ENCODE measurements at regions not wholly inside any gene's neighbourhood (a gene's known extent, or its start where the extent isn't known, plus 50 kb on each side); places are given as distances from the start of the nearest gene placed in this dataset.

- DNase-seq, result no peak
- Histone ChIP-seq H3K36me3 (ENCODE audit: control insufficient read depth, insufficient read depth, low read length) (no peaks in the 10 kb centered on the region), H3K27me3 (ENCODE audit: control insufficient read depth, insufficient read depth, low read length) (no peaks in the 10 kb centered on the region), H3K4me3 (ENCODE audit: low read depth, low read length) (no peak overlapping the region), H3K4me1 (ENCODE audit: control insufficient read depth, insufficient read depth, low read length, poor library complexity, severe bottlenecking) (no peaks in the 10 kb centered on the region), H3K9me3 (ENCODE audit: control insufficient read depth in 2 of 2, low read length in 2 of 2) (no peaks in the 10 kb centered on the region), H3K27ac (ENCODE audit: insufficient read depth, low read length, poor library complexity, severe bottlenecking) (no peak overlapping the region)
- ATAC-seq (ENCODE audit: low read depth in 2 of 2), result no peak
- Mint-ChIP-seq H3K27ac (no peak overlapping the region), H3K36me3 (no peaks in the 10 kb centered on the region), H3K9me3 (peaks cover 0 to 8% (median 3%) of the 10 kb centered on the region in 7 donors), H3K4me1 (no peaks in the 10 kb centered on the region), H3K27me3 (no peaks in the 10 kb centered on the region), H3K4me3 (no peak overlapping the region)
Observed at GRCh38 chr9:119758241-119758640, 389.0 kb upstream of the BRINP1 start.

- Mint-ChIP-seq H3K27ac (no peak overlapping the region), H3K4me3 (no peak overlapping the region), H3K36me3 (no peaks in the 10 kb centered on the region), H3K4me1 (no peaks in the 10 kb centered on the region), H3K9me3 (peaks cover 3 to 22% (median 8%) of the 10 kb centered on the region in 7 donors), H3K27me3 (no peaks in the 10 kb centered on the region)
- Histone ChIP-seq H3K4me1 (ENCODE audit: control insufficient read depth, insufficient read depth, low read length, poor library complexity, severe bottlenecking) (no peaks in the 10 kb centered on the region), H3K27me3 (ENCODE audit: control insufficient read depth, insufficient read depth, low read length) (no peaks in the 10 kb centered on the region), H3K4me3 (ENCODE audit: low read depth, low read length) (no peak overlapping the region), H3K9me3 (ENCODE audit: control insufficient read depth in 2 of 2, low read length in 2 of 2) (peaks cover 0 to 2% of the 10 kb centered on the region in 2 experiments), H3K27ac (ENCODE audit: insufficient read depth, low read length, poor library complexity, severe bottlenecking) (no peak overlapping the region), H3K36me3 (ENCODE audit: control insufficient read depth, insufficient read depth, low read length) (no peaks in the 10 kb centered on the region)
- no peak for DNase-seq
- no peak for ATAC-seq (ENCODE audit: low read depth in 2 of 2)
Observed at GRCh38 chr9:119739476-119739875, 370.2 kb upstream of the BRINP1 start.

- no peaks in the 10 kb centered on the region for H3K27me3 Mint-ChIP-seq
- ATAC-seq (ENCODE audit: low read depth in 2 of 2) (no peak), DNase-seq (no peak)
- Histone ChIP-seq H3K4me3 (ENCODE audit: low read depth, low read length) (no peak overlapping the region), H3K9me3 (ENCODE audit: control insufficient read depth in 2 of 2, low read length in 2 of 2) (no peaks in the 10 kb centered on the region), H3K27me3 (ENCODE audit: control insufficient read depth, insufficient read depth, low read length) (no peaks in the 10 kb centered on the region), H3K27ac (ENCODE audit: insufficient read depth, low read length, poor library complexity, severe bottlenecking) (no peak overlapping the region), H3K4me1 (ENCODE audit: control insufficient read depth, insufficient read depth, low read length, poor library complexity, severe bottlenecking) (no peaks in the 10 kb centered on the region), H3K36me3 (ENCODE audit: control insufficient read depth, insufficient read depth, low read length) (no peaks in the 10 kb centered on the region)
- H3K4me3 Mint-ChIP-seq, result no peak overlapping the region
- peaks cover 0 to 19% (median 5%) of the 10 kb centered on the region in 7 donors for H3K9me3 Mint-ChIP-seq
- no peak overlapping the region for H3K27ac Mint-ChIP-seq
- H3K4me1 Mint-ChIP-seq, result no peaks in the 10 kb centered on the region
- H3K36me3 Mint-ChIP-seq, result no peaks in the 10 kb centered on the region
Observed at GRCh38 chr9:119736491-119737454, 367.5 kb upstream of the BRINP1 start.

GRCh38 chr9:119727988-119728387 lies 358.8 kb upstream of the BRINP1 start:
- Mint-ChIP-seq H3K4me3 (no peak overlapping the region), H3K27me3 (no peaks in the 10 kb centered on the region), H3K27ac (no peak overlapping the region), H3K4me1 (no peaks in the 10 kb centered on the region), H3K9me3 (peaks cover 0 to 26% (median 5%) of the 10 kb centered on the region in 7 donors), H3K36me3 (no peaks in the 10 kb centered on the region)
- H3K4me3 ChIP-seq (ENCODE audit: low read depth, low read length), result no peak overlapping the region
- no peaks in the 10 kb centered on the region for H3K27me3 ChIP-seq (ENCODE audit: control insufficient read depth, insufficient read depth, low read length)
- H3K9me3 ChIP-seq (ENCODE audit: control insufficient read depth in 2 of 2, low read length in 2 of 2), result no peaks in the 10 kb centered on the region
- H3K36me3 ChIP-seq (ENCODE audit: control insufficient read depth, insufficient read depth, low read length), result no peaks in the 10 kb centered on the region
- H3K27ac ChIP-seq (ENCODE audit: insufficient read depth, low read length, poor library complexity, severe bottlenecking), result no peak overlapping the region
- DNase-seq (no peak), ATAC-seq (ENCODE audit: low read depth in 2 of 2) (no peak)
- no peaks in the 10 kb centered on the region for H3K4me1 ChIP-seq (ENCODE audit: control insufficient read depth, insufficient read depth, low read length, poor library complexity, severe bottlenecking)

GRCh38 chr9:119726035-119726434 lies 356.8 kb upstream of the BRINP1 start:
- H3K36me3 Mint-ChIP-seq, result no peaks in the 10 kb centered on the region
- no peak for ATAC-seq (ENCODE audit: low read depth in 2 of 2)
- no peaks in the 10 kb centered on the region for H3K27me3 Mint-ChIP-seq
- no peaks in the 10 kb centered on the region for H3K27me3 ChIP-seq (ENCODE audit: control insufficient read depth, insufficient read depth, low read length)
- DNase-seq, result no peak
- H3K36me3 ChIP-seq (ENCODE audit: control insufficient read depth, insufficient read depth, low read length), result no peaks in the 10 kb centered on the region
- H3K27ac ChIP-seq (ENCODE audit: insufficient read depth, low read length, poor library complexity, severe bottlenecking), result no peak overlapping the region
- no peak overlapping the region for H3K4me3 ChIP-seq (ENCODE audit: low read depth, low read length)
- peaks cover 0 to 16% (median 5%) of the 10 kb centered on the region in 7 donors for H3K9me3 Mint-ChIP-seq
- H3K4me1 ChIP-seq (ENCODE audit: control insufficient read depth, insufficient read depth, low read length, poor library complexity, severe bottlenecking), result no peaks in the 10 kb centered on the region
- H3K4me3 Mint-ChIP-seq, result no peak overlapping the region
- no peaks in the 10 kb centered on the region for H3K9me3 ChIP-seq (ENCODE audit: control insufficient read depth in 2 of 2, low read length in 2 of 2)
- H3K4me1 Mint-ChIP-seq, result no peaks in the 10 kb centered on the region
- H3K27ac Mint-ChIP-seq, result no peak overlapping the region

GRCh38 chr9:119722384-119722783 lies 353.1 kb upstream of the BRINP1 start:
- no peak overlapping the region for H3K4me3 Mint-ChIP-seq

GRCh38 chr9:119712325-119712724 lies 343.1 kb upstream of the BRINP1 start:
- DNase-seq (no peak), ATAC-seq (ENCODE audit: low read depth in 2 of 2) (no peak)
- Histone ChIP-seq H3K27ac (ENCODE audit: insufficient read depth, low read length, poor library complexity, severe bottlenecking) (no peak overlapping the region), H3K36me3 (ENCODE audit: control insufficient read depth, insufficient read depth, low read length) (no peaks in the 10 kb centered on the region), H3K4me1 (ENCODE audit: control insufficient read depth, insufficient read depth, low read length, poor library complexity, severe bottlenecking) (no peaks in the 10 kb centered on the region), H3K27me3 (ENCODE audit: control insufficient read depth, insufficient read depth, low read length) (no peaks in the 10 kb centered on the region), H3K9me3 (ENCODE audit: control insufficient read depth in 2 of 2, low read length in 2 of 2) (no peaks in the 10 kb centered on the region), H3K4me3 (ENCODE audit: low read depth, low read length) (no peak overlapping the region)
- Mint-ChIP-seq H3K4me3 (no peak overlapping the region), H3K4me1 (no peaks in the 10 kb centered on the region), H3K27me3 (no peaks in the 10 kb centered on the region), H3K9me3 (peaks cover 0 to 10% (median 3%) of the 10 kb centered on the region in 7 donors), H3K36me3 (no peaks in the 10 kb centered on the region), H3K27ac (no peak overlapping the region)

More at GRCh38 chr9:119722384-119722783, 353.1 kb upstream of the BRINP1 start:
- no peaks in the 10 kb centered on the region for H3K9me3 ChIP-seq (ENCODE audit: control insufficient read depth in 2 of 2, low read length in 2 of 2)
- H3K27me3 ChIP-seq (ENCODE audit: control insufficient read depth, insufficient read depth, low read length), result no peaks in the 10 kb centered on the region
- DNase-seq (no peak), ATAC-seq (ENCODE audit: low read depth in 2 of 2) (no peak)
- H3K27ac Mint-ChIP-seq, result no peak overlapping the region
- no peaks in the 10 kb centered on the region for H3K4me1 Mint-ChIP-seq
- no peaks in the 10 kb centered on the region for H3K36me3 ChIP-seq (ENCODE audit: control insufficient read depth, insufficient read depth, low read length)
- no peaks in the 10 kb centered on the region for H3K36me3 Mint-ChIP-seq
- no peaks in the 10 kb centered on the region for H3K4me1 ChIP-seq (ENCODE audit: control insufficient read depth, insufficient read depth, low read length, poor library complexity, severe bottlenecking)
- no peak overlapping the region for H3K4me3 ChIP-seq (ENCODE audit: low read depth, low read length)
- peaks cover 0 to 7% (median 6%) of the 10 kb centered on the region in 7 donors for H3K9me3 Mint-ChIP-seq
- no peaks in the 10 kb centered on the region for H3K27me3 Mint-ChIP-seq
- H3K27ac ChIP-seq (ENCODE audit: insufficient read depth, low read length, poor library complexity, severe bottlenecking), result no peak overlapping the region

GRCh38 chr9:119709431-119709830 lies 340.2 kb upstream of the BRINP1 start:
- no peak overlapping the region for H3K27ac Mint-ChIP-seq

More at GRCh38 chr9:119709431-119709830, 340.2 kb upstream of the BRINP1 start:
- Mint-ChIP-seq H3K4me1 (no peaks in the 10 kb centered on the region), H3K27me3 (no peaks in the 10 kb centered on the region), H3K4me3 (no peak overlapping the region), H3K9me3 (peaks cover 0 to 12% (median 3%) of the 10 kb centered on the region in 7 donors), H3K36me3 (no peaks in the 10 kb centered on the region)
- H3K4me3 ChIP-seq (ENCODE audit: low read depth, low read length), result no peak overlapping the region
- no peaks in the 10 kb centered on the region for H3K4me1 ChIP-seq (ENCODE audit: control insufficient read depth, insufficient read depth, low read length, poor library complexity, severe bottlenecking)
- no peak for ATAC-seq (ENCODE audit: low read depth in 2 of 2)
- H3K27ac ChIP-seq (ENCODE audit: insufficient read depth, low read length, poor library complexity, severe bottlenecking), result no peak overlapping the region
- H3K36me3 ChIP-seq (ENCODE audit: control insufficient read depth, insufficient read depth, low read length), result no peaks in the 10 kb centered on the region
- no peaks in the 10 kb centered on the region for H3K9me3 ChIP-seq (ENCODE audit: control insufficient read depth in 2 of 2, low read length in 2 of 2)
- DNase-seq, result no peak
- no peaks in the 10 kb centered on the region for H3K27me3 ChIP-seq (ENCODE audit: control insufficient read depth, insufficient read depth, low read length)
